AG04450 (cell line): ENCODE measurements at regions not wholly inside any gene's neighbourhood (a gene's known extent, or its start where the extent isn't known, plus 50 kb on each side); places are given as distances from the start of the nearest gene placed in this dataset.

Source experiments
- CTCF ChIA-PET: fragments of 300-600, 350-600 bp; formaldehyde crosslinking; extraction: SDS; loops from one replicate; lab custom pipeline; 2022; ENCODE audit warnings: antibody characterized with exemption, inconsistent platforms; lab: Charles Lee
- POLR2A ChIA-PET: fragments of 350-600 bp; formaldehyde crosslinking; extraction: SDS; loops from one replicate; lab custom pipeline; 2021; ENCODE audit warnings: antibody characterized with exemption, inconsistent platforms; lab: Yijun Ruan, JAX
- DNase-seq: peaks from one replicate; pipeline ENCODE4 v3.0.0-alpha.2; 2011; ENCODE audit warnings: low read depth, low spot score
- H3K27ac ChIP-seq: one replicate; pipeline ENCODE4 v1.5.1; 2012; ENCODE audit warnings: low read depth, low read length, control low read depth
- H3K27me3 ChIP-seq: one replicate; pipeline ENCODE4 v1.6.0; 2012; ENCODE audit warnings: low read length; ENCODE audit not compliant: control insufficient read depth, insufficient read depth
- H3K4me3 ChIP-seq: 2 replicates; pipeline ENCODE4 v1.5.1; 2011; ENCODE audit warnings: mild to moderate bottlenecking, low read depth, low read length, control low read depth
- H3K9me3 ChIP-seq: 2 replicates; pipeline ENCODE4 v1.5.1; 2012; ENCODE audit warnings: low read length; ENCODE audit not compliant: control insufficient read depth, insufficient read depth
- CTCF ChIP-seq: IDR thresholded peaks from 2 replicates; pipeline ENCODE4 v1.5.1; 2011; ENCODE audit warnings: low read depth, low read length, control low read depth, inconsistent platforms

DNA sequence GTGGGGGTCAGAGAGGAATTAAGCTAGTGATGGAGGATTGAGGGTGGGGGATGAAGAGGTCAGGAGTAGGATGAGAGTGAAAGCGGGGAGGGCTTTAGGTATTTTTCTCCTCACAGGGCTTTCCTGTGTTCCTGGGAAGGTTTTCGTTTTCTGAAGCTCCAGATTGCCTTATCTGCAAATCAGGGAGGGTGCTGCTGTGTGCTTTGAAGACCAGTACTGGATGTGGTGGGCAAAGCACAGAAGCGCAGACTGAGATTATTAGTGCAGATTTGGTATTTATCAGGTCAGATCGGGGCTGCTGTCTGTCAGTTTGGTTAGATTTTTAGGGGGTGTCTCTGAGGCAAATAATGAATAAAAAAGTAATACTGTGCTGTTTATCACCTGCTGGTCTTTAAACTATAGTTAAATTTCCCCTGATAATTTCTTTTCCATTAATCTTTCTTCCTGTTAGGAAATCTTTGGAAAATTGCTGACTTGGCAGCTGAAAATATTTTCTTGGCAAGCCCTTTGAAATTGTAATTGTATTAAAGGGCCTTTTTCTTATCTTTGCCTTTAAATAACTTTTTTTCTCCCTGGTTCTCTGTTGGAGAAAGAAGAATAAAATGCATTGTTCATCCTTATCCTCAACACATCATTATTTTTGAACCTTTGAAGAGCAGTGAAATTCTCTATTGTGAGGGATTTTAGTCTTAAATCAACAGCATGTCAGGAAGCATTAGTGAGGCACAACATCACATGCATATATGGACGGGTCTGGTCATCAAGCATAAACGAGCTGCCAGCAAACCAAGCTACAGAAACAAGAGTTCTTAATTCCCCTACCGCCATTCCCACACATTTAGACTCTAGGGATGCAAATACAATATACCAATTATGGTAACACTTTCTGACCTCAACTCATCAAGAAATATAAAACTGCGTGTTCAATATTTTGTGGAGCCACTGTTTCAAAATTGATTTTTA lies 139.6 kb downstream of the S1PR1 start:
- Histone ChIP-seq H3K27ac (no peak overlapping the region), H3K9me3 (no peaks in the 10 kb centered on the region), H3K27me3 (peaks cover 7% of the 10 kb centered on the region), H3K4me3 (no peak overlapping the region)
- no peak for TF ChIP-seq CTCF
- no peak for DNase-seq
- CTCF ChIA-PET: interaction anchor here (1.5 to 1.6 kb wide), 2 partner anchors 19 to 67 kb away, joined by 4 read pairs; no protein-coding TSS in a partner anchor
- POLR2A ChIA-PET: no interaction called here

DNA sequence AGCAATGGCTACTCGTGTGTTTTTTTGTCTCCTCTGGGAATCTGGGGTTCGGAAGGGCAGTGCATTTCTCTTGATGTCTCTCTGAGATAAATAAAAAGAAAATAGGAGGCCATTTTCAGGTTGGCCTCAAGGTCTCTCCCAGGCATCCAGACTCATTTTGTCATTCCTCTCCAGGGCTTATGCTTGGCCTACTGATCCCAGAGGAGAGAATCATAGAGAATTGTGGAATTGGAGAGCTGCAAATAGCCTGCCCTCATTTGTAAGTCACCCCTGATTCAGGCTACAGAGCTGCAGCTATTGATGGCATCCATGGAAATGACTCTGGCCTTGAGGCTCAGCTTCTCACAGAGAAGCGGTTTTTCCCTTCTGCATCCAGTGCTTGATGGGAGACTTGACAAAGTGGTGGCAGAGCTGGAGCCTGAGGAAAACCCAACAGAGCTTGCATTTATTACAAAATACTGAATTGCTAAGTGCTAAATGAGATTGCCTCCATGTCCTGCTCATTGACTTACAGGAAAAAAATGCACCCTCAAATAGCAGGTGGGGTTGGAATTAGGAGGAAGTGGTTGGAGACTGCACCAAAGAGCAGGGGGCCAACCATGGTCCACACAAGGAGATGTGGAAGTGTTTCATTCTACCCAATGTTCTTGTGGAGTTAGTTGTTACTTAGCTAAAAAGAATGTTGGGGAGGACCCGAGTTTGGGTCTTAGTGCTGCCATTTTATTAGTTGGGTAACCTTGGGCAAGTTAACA lies 140.4 kb downstream of the S1PR1 start:
- Histone ChIP-seq H3K4me3 (no peak overlapping the region), H3K9me3 (no peaks in the 10 kb centered on the region), H3K27ac (no peak overlapping the region), H3K27me3 (peaks cover 7% of the 10 kb centered on the region)
- ChIA-PET CTCF (interaction anchor here (1.5 to 1.6 kb wide), 2 partner anchors 19 to 67 kb away, joined by 4 read pairs; no protein-coding TSS in a partner anchor), POLR2A (no interaction called here)
- no peak for DNase-seq
- no peak for TF ChIP-seq CTCF

DNA sequence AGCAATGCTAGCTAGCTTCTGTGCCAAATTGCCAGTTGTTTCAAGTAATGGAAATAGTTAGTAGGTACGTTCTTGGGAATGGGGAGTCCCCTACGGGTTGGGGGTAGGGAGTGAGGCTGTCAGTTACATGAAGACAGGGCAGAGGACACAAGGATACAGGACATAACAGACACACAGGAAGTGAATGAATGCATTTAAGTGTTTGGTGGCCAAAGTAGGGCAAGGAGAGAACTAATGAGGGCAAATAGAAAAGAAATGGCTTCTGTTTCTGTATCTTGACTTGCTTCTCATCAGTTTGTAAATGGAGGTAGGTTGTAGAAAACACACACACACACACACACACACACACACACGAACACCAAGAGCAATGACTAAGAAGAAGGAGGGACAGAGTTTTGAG lies 142.2 kb downstream of the S1PR1 start:
- Histone ChIP-seq H3K27me3 (peaks cover 7% of the 10 kb centered on the region), H3K9me3 (no peaks in the 10 kb centered on the region), H3K27ac (no peak overlapping the region), H3K4me3 (no peak overlapping the region)
- no peak for TF ChIP-seq CTCF
- POLR2A ChIA-PET: no interaction called here
- CTCF ChIA-PET: no interaction called here
- DNase-seq: no peak

- H3K9me3 ChIP-seq: no peaks in the 10 kb centered on the region
- TF ChIP-seq CTCF: no peak
- CTCF ChIA-PET: no interaction called here
- H3K27ac ChIP-seq: no peak overlapping the region
- H3K27me3 ChIP-seq: peaks cover 7% of the 10 kb centered on the region
- H3K4me3 ChIP-seq: no peak overlapping the region
- no peak for DNase-seq
- POLR2A ChIA-PET: no interaction called here
These were observed 143.1 kb downstream of the S1PR1 start for GRCh38 chr1:101379950-101380349.
